Ectodermal cell (in vitro differentiated cells): ENCODE measurements at regions not wholly inside any gene's neighbourhood (a gene's known extent, or its start where the extent isn't known, plus 50 kb on each side); places are given as distances from the start of the nearest gene placed in this dataset.

Experiments
- H3K27ac ChIP-seq: 2 replicates; pipeline ENCODE4 v1.7.0; 2013; ENCODE audit warnings: mild to moderate bottlenecking, low read depth, low read length; ENCODE audit not compliant: insufficient read depth, poor library complexity, severe bottlenecking
- H3K27me3 ChIP-seq: 2 replicates; pipeline ENCODE4 v1.7.0; 2013; ENCODE audit warnings: mild to moderate bottlenecking, low read length; ENCODE audit not compliant: insufficient read depth, control insufficient read depth, poor library complexity, severe bottlenecking
- H3K36me3 ChIP-seq: one replicate; pipeline ENCODE4 v1.7.0; 2013; ENCODE audit warnings: low read length; ENCODE audit not compliant: control insufficient read depth, insufficient read depth
- H3K4me1 ChIP-seq: one replicate; pipeline ENCODE4 v1.7.0; 2013; ENCODE audit warnings: low read length; ENCODE audit not compliant: control insufficient read depth, insufficient read depth
- H3K4me3 ChIP-seq: 2 replicates; pipeline ENCODE4 v1.7.0; 2013; ENCODE audit warnings: low read depth, low read length, control low read depth; ENCODE audit not compliant: insufficient read depth
- H3K9me3 ChIP-seq: 2 replicates; pipeline ENCODE4 v1.7.0; 2013; ENCODE audit warnings: mild to moderate bottlenecking, low read length, moderate library complexity; ENCODE audit not compliant: control insufficient read depth
- WGBS, 2 experiments: methylation state at CpG; one replicate each; pipeline ENCODE4 v1.1.7; 2013; ENCODE audit warnings: missing lambda C conversion rate in 2 of 2; 5-methylcytosine and 5-hydroxymethylcytosine counted together

- no peaks in the 10 kb centered on the region for H3K36me3 ChIP-seq
- no peak overlapping the region for H3K4me3 ChIP-seq
- H3K9me3 ChIP-seq, result no peaks in the 10 kb centered on the region
- no peak overlapping the region for H3K27ac ChIP-seq
- H3K27me3 ChIP-seq, result no peaks in the 10 kb centered on the region
- WGBS, 2 experiments, result 85 to 88% methylated on average over 2 to 4 of the region's 4 CpGs
- no peaks in the 10 kb centered on the region for H3K4me1 ChIP-seq
These were observed 421.1 kb downstream of the PCDH7 start for GRCh38 chr4:31141095-31141831.

- WGBS, 2 experiments, result 88 to 100% methylated on average over 1 of the region's 1 CpG
- H3K27me3 ChIP-seq, result no peaks in the 10 kb centered on the region
- no peak overlapping the region for H3K27ac ChIP-seq
- H3K36me3 ChIP-seq, result no peaks in the 10 kb centered on the region
- H3K4me3 ChIP-seq, result no peak overlapping the region
- H3K4me1 ChIP-seq, result no peaks in the 10 kb centered on the region
- no peaks in the 10 kb centered on the region for H3K9me3 ChIP-seq
These were observed 421.6 kb downstream of the PCDH7 start for GRCh38 chr4:31141832-31142142.

GRCh38 chr4:31146366-31146765, 426.2 kb downstream of the PCDH7 start:
- H3K4me3 ChIP-seq, result no peak overlapping the region
- WGBS, 2 experiments, result 80 to 95% methylated on average over 6 of the region's 6 CpGs

GRCh38 chr4:31148990-31149389, 428.8 kb downstream of the PCDH7 start:
- no peaks in the 10 kb centered on the region for H3K9me3 ChIP-seq
- H3K4me3 ChIP-seq, result no peak overlapping the region
- H3K27me3 ChIP-seq, result no peaks in the 10 kb centered on the region
- H3K36me3 ChIP-seq, result no peaks in the 10 kb centered on the region
- no peaks in the 10 kb centered on the region for H3K4me1 ChIP-seq
- 11% methylated on average over 1 of the region's 1 CpG; no CpG with 5 or more reads in 1 of the 2 experiments for WGBS, 2 experiments
- H3K27ac ChIP-seq, result peak overlapping the region; percentile 32

More at GRCh38 chr4:31146366-31146765, 426.2 kb downstream of the PCDH7 start:
- H3K9me3 ChIP-seq, result no peaks in the 10 kb centered on the region
- H3K27ac ChIP-seq, result no peak overlapping the region
- H3K27me3 ChIP-seq, result no peaks in the 10 kb centered on the region
- H3K36me3 ChIP-seq, result no peaks in the 10 kb centered on the region
- H3K4me1 ChIP-seq, result no peaks in the 10 kb centered on the region

GRCh38 chr4:31156221-31156620, 436.1 kb downstream of the PCDH7 start:
- Histone ChIP-seq H3K27ac (no peak overlapping the region), H3K27me3 (no peaks in the 10 kb centered on the region), H3K9me3 (no peaks in the 10 kb centered on the region), H3K4me1 (no peaks in the 10 kb centered on the region), H3K36me3 (no peaks in the 10 kb centered on the region), H3K4me3 (no peak overlapping the region)
- WGBS, 2 experiments, result 88 to 96% methylated on average over 1 of the region's 1 CpG

- 89 to 90% methylated on average over 3 of the region's 3 CpGs for WGBS, 2 experiments
- no peaks in the 10 kb centered on the region for H3K27me3 ChIP-seq
These were observed 440.0 kb downstream of the PCDH7 start for GRCh38 chr4:31160146-31160545.

GRCh38 chr4:31169846-31170245, 449.7 kb downstream of the PCDH7 start:
- Histone ChIP-seq H3K27me3 (no peaks in the 10 kb centered on the region), H3K4me3 (no peak overlapping the region), H3K27ac (no peak overlapping the region), H3K36me3 (no peaks in the 10 kb centered on the region), H3K9me3 (no peaks in the 10 kb centered on the region), H3K4me1 (peaks cover 6% of the 10 kb centered on the region)
- WGBS, 2 experiments, result 91% methylated on average over 5 of the region's 5 CpGs

More at GRCh38 chr4:31160146-31160545, 440.0 kb downstream of the PCDH7 start:
- H3K27ac ChIP-seq, result no peak overlapping the region
- H3K4me1 ChIP-seq, result no peaks in the 10 kb centered on the region
- H3K4me3 ChIP-seq, result no peak overlapping the region
- no peaks in the 10 kb centered on the region for H3K36me3 ChIP-seq
- H3K9me3 ChIP-seq, result no peaks in the 10 kb centered on the region

- WGBS, 2 experiments, result 87% methylated on average over 1 of the region's 4 CpGs; no CpG with 5 or more reads in 1 of the 2 experiments
These were observed 451.2 kb downstream of the PCDH7 start for GRCh38 chr4:31171362-31171761.

GRCh38 chr4:31175242-31175910, 455.2 kb downstream of the PCDH7 start:
- H3K27me3 ChIP-seq, result no peaks in the 10 kb centered on the region
- no peak overlapping the region for H3K4me3 ChIP-seq
- H3K36me3 ChIP-seq, result no peaks in the 10 kb centered on the region
- no peaks in the 10 kb centered on the region for H3K4me1 ChIP-seq
- H3K9me3 ChIP-seq, result peaks cover 2% of the 10 kb centered on the region
- WGBS, 2 experiments, result 93% methylated on average over 4 to 5 of the region's 5 CpGs
- no peak overlapping the region for H3K27ac ChIP-seq

More at GRCh38 chr4:31171362-31171761, 451.2 kb downstream of the PCDH7 start:
- no peaks in the 10 kb centered on the region for H3K36me3 ChIP-seq
- H3K9me3 ChIP-seq, result no peaks in the 10 kb centered on the region
- no peaks in the 10 kb centered on the region for H3K27me3 ChIP-seq
- H3K4me3 ChIP-seq, result no peak overlapping the region
- H3K4me1 ChIP-seq, result peaks cover 6% of the 10 kb centered on the region
- no peak overlapping the region for H3K27ac ChIP-seq

- Histone ChIP-seq H3K27me3 (no peaks in the 10 kb centered on the region), H3K27ac (no peak overlapping the region), H3K9me3 (peaks cover 2% of the 10 kb centered on the region), H3K4me1 (no peaks in the 10 kb centered on the region), H3K36me3 (no peaks in the 10 kb centered on the region), H3K4me3 (no peak overlapping the region)
- whole genome bisulfite sequencing, 2 experiments, result 98% methylated on average over 4 of the region's 4 CpGs
These were observed 463.1 kb downstream of the PCDH7 start for GRCh38 chr4:31183256-31183655.
